HuH-7.5 (cell line): ENCODE measurements at regions not wholly inside any gene's neighbourhood (a gene's known extent, or its start where the extent isn't known, plus 50 kb on each side); places are given as distances from the start of the nearest gene placed in this dataset.

Source experiments
- DNase-seq: peaks from one replicate; pipeline ENCODE4 v3.0.0; 2011; ENCODE audit warnings: low spot score

- no peak for DNase-seq
These were observed 1258.4 kb upstream of the MIR17HG start for GRCh38 chr13:90089051-90089450.

DNA sequence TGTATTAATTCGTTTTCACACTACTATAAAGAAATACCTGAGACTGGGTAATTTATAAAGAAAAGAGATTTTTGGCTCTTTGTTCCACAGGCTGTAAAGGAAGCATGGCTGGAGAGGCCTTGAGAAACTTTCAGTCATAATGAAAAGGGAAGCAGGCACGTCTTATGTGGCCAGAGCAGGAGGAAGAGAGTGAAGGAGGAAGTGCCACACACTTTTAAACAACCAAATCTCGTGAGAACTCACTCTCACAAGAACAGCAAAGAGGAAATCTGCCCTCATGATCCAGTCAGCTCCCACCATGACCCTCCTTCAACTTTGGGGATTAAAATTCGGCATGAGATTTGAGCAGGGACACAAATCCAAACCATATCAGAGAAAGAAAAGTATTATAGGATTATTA, 1255.9 kb upstream of the MIR17HG start:
- DNase-seq: no peak

DNA sequence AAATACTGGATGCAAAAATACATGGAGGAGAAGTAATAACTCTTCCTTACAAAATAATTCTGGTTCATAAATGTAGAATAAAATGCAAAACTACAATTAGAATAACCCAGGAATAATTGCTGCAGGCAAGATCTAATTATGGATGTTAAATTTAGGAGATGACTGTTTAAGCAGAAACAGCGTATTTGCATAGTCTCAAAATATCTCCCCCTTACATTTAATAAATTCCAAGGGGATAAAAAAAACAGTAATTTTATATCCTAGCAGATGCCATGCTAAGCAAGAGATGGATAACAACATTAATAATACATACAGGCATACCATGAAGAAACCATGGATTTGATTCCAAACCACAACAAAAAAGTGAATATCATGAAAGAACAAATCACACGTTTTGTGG, 1253.1 kb upstream of the MIR17HG start:
- DNase-seq: no peak

DNA sequence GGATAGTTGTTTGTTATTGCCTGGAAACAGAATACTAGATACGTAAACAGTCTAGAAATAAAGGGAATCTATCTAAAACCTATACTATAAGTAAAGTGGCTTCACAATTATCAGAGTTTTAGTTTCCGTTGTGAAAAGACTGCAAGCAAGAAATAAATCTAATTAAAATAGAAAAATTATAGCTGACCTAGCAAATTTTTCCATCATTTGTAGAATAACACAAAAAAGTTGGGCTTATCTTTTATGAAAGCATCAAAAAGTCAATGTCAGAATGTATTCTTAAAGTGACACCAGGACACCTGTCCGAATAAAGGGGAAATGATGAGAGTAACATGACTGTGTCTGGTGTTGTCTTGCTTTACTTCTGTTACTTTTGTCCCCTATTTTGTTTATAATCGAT, 1248.9 kb upstream of the MIR17HG start:
- no peak for DNase-seq

DNA sequence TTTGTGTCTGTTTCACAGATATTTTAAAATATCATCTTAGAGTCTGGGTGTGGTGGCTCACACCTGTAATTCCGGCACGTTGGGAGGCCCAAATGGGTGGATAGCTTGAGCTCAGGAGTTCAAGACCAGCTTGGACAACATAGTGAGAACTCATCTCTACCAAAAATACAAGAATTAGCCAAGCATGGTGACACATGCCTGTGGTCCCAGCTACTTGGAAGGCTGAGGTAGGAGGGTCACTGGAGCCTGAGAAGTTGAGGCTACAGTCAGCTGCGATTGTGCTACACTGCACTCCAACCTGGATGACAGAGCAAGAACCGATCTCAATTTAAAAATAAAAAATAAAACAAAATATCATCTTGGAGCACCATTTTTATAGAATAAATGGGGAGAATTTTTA, 1247.6 kb upstream of the MIR17HG start:
- no peak for DNase-seq

DNA sequence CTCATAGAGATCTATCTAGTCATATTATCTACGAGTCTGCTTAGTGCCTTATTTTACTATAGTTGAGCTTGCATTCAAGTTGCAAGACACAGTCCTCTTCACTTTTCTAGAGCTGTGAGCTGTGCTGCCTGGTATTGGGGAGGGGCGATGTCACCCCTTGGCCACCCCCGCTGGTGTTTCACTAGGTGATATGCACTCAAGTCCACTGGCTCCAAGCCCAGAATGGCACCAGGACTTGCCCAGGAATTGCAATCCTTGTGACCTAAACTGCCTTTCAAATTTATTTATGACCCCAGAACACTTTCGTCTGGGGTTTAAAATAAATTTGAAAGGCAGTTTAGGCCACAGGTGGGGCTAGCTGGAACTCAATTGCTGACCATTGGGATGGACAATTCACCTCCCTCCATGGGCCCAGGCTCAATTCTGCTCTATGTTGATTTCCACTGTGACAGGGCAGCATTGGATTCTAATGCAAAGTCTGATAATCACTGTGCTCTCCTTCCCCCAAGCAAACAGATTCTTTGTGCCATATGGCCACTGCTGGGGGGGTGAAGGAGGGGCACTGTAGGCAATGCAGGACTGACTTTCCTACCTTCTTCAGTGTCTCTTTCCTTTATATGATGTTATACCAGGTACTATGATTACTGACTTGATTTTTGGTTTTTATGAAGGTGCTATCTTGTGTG, 1244.2 kb upstream of the MIR17HG start:
- DNase-seq: no peak

DNA sequence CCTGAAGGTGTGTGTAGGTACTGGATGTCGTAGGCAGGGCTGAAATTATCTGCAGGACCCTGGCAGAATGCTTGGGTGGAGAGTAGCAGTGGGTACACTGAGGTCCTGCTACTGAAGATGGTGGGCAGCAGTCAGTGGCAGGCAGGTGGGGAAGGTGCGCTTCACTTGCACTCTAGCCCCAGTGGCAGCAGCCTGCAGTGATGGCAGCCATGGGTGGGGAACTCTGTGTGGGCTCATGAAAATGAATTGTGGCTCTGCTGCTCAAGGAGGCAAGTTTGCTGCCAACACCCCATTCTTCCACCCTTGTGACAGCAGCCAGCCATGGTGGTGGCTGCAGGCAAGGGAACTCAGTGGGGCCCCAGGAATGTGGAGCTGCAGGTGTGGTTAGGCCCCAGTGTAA, 1242.7 kb upstream of the MIR17HG start:
- DNase-seq: no peak

GRCh38 chr13:90105276-90105675, 1242.2 kb upstream of the MIR17HG start:
- no peak for DNase-seq

- no peak for DNase-seq
These were observed 1241.5 kb upstream of the MIR17HG start for GRCh38 chr13:90105849-90106496.

GRCh38 chr13:90107661-90108060, 1239.8 kb upstream of the MIR17HG start:
- DNase-seq: no peak

GRCh38 chr13:90108547-90108946, 1238.9 kb upstream of the MIR17HG start:
- DNase-seq: no peak

DNA sequence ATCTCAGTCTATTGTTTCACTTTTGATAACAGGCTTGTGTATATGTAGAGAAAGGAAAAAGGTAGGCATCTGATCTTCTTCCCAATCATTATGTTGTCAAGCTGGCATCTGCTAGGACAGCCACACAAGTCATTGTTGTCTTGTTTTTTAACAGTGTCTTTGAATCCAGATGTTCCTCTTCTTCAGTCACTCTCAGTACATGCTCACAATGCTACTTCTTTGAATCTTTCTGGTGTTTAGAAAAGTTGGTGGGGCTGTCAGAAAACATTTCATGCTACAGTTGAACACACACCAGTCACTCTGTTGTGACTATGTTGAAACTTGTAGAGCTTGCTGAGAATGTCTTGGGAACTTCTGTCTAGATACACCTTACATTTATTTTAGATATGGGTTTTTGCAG, 1231.4 kb upstream of the MIR17HG start:
- no peak for DNase-seq

DNA sequence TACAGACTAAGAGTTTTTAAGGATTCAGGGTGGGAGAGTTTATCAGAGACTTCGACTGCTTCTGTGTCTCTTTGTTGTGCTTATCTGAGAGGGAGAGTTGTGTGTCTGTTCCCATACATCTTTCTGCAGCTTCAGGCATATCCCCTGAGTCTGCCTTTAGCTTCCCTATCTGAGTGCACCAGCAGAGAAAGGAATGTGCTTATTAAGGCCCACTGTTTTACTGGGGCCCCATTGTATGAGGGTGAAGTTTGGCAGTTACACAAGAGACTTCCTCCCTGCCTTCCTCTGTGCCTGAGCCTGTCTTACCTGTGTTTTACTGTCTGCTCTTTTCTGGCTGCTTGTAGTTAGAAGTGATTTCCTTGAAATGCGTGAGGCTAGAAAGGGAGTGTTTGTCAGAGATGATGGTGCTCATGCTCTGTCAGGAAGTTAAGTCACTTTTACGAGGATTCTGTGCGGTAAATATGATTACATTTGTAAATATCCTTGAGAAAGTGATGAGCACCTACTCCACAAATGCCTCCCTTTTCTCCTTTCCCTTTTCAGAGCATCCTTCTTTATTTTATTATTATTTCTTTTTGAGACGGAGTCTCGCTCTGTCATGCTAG, 1228.9 kb upstream of the MIR17HG start:
- no peak for DNase-seq

- DNase-seq: no peak
These were observed 1227.5 kb upstream of the MIR17HG start for GRCh38 chr13:90120026-90120425.

- DNase-seq: no peak
These were observed 1225.7 kb upstream of the MIR17HG start for GRCh38 chr13:90121784-90122183.

DNA sequence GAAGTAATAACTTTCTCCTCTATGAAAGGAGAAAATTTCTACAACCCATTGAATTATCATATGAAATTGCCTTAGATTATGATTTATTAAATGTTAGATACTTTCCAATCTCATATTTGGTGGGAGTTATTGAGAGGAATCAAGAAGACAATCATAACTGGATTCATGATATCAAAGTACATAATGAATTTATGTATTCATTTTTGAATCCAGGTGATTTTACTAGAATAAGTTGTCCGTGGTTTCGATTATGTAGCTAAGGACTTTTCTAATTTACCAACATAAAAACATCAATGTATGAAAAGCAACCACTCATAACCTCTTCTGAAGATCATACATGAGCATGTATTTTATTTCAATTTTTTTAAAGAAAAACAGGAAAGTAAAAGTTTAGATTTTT, 1225.0 kb upstream of the MIR17HG start:
- DNase-seq: no peak

DNA sequence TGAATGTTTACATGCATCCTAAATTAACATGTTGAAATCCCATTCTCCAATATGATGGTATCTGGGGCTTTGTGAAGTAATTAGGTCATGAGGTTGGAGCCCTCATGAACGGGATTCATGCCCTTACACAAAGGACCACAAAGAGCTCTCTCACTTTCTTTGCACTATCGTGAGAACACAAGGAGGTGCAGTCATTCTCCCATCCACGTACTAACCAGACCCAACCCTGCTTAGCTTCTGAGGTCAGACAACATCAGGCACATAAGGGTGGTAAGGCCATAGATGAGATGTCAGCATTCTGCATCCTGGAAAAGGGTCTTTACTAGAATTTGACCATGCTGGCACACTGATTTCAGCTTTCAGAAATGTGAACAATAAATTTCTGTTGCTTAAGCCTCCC, 1211.9 kb upstream of the MIR17HG start:
- no peak for DNase-seq

GRCh38 chr13:90142251-90142650, 1205.2 kb upstream of the MIR17HG start:
- no peak for DNase-seq

DNA sequence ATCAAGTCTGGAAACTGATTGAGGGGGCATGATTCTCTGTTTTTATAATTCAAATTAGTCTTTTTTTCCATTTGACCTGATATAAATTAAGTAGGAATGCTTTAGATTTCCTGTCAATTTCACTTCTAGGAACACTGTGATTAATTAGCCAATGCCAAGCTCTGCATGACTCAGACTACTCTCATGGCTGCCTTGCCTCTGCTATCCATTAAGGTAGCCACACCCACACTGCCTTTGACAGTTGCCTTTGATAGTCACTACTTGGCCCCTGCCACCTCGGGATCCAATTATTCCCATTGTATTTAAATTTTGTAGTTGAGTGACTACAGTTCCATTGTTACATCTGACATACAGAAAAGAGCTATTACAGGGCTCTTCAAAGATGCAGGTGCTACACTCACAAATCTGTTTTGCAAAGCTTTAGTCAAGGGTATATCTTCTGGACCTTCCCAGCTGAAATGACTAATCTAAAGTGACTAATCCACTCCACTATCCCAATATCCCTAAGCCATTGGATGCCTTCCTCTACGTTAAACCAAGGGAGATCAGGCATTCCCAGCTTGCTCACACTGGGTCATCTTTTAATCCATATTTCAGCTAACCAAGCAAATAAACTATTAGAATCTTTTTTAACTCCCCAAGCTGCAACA, 1193.1 kb upstream of the MIR17HG start:
- DNase-seq: no peak

DNA sequence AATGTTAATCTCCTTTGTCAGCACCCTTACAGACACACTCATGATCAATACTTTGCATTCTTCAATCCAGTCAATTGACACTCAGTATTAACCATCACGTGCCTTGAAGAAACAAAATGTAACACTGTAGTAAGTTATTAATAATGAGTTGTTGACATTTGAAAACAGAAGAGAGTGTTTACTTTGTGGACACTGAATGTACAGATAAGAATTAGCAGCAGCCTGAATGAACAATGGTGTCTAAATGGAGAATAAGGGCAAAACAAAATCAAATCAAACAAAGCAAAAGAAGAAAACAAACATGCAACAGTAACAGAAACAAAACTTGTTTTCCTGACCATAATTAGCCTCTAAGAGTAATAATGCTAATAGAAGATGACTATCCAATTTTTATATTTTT, 1191.1 kb upstream of the MIR17HG start:
- DNase-seq: no peak

GRCh38 chr13:90168953-90169352, 1178.5 kb upstream of the MIR17HG start:
- no peak for DNase-seq

- DNase-seq: no peak
These were observed 1177.3 kb upstream of the MIR17HG start for GRCh38 chr13:90170208-90170607.

- no peak for DNase-seq
These were observed 1175.8 kb upstream of the MIR17HG start for GRCh38 chr13:90171649-90172048.
